GM21529 (cell line): ENCODE measurements at regions not wholly inside any gene's neighbourhood (a gene's known extent, or its start where the extent isn't known, plus 50 kb on each side); places are given as distances from the start of the nearest gene placed in this dataset.

Experiments used
- ATAC-seq: cut with Tn5 transposase; IDR thresholded peaks from one replicate; pipeline ENCODE4 v1.9.1; 2021; ENCODE audit not compliant: unreplicated experiment

GRCh38 chr6:77181749-77182148 is 281.5 kb downstream of the HTR1B start:
- no peak for ATAC-seq

DNA sequence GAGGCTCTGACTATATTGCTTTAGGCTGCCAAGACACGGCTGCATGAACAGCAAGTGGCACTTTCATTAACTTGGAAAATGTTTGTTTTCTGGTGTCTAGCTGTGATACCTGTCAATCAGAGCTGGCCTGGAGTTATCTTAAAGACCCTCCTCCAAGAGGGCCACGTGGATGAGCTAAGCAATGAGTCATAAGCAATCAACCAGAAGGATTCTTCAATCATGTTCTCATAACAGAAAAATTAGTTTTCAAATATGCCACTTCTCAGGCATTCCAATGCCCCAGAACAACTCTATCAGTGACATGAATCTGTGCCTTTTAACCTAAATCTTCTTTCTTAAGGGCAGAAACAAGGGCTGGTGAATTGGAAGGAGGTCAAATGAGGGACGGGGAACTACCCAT is 283.0 kb downstream of the HTR1B start:
- no peak for ATAC-seq

DNA sequence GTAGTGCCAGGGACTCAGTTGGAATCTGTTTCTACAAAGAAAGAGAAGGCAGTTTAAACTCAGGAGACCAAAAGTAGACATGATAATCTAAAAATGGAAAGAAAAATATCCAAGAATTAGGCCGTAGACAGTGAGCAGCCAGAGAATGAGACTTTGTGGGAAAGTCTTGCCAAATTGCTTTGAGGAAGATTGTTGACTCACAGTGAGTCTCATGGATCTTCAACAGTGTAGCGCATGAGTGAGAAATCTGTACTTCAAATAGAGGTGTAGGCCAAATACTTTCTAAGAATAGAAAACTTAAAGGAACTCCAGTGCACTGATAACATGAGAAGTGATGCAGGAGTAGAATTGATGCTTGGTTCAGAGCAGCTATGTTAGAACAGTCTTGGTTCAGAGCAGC is 284.5 kb downstream of the HTR1B start:
- ATAC-seq: no peak

- ATAC-seq: no peak
Measured at GRCh38 chr6:77177470-77177869, 285.8 kb downstream of the HTR1B start.

DNA sequence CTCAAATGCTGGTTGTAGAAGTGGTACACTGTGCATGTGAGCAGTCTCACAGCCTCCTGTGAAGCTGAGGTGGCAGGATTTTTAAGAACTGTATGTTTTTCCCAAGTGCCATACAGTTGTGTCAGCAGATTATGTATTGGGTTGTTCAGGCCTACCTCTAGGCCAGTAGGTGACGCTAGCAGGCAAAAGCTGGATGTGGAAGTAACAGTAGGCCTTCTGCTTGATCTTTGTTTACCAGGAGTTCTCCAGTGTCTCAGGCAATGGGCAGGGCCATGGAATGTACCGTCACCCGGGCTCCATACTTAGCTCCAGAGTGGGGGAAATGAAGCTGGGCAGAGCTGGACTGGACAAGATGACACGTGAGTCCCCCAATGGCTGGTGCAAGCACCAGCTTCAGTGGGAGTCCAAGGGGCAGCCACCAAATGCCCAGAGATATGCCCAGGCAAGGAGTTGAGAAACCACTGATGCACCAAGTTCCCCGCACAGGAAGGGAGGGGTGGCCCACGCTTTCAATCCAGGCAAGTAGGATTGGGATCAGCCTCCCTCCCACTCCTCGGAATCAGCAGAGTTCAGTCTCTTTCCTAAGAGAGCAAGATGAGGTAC is 289.7 kb downstream of the HTR1B start:
- ATAC-seq: no peak

DNA sequence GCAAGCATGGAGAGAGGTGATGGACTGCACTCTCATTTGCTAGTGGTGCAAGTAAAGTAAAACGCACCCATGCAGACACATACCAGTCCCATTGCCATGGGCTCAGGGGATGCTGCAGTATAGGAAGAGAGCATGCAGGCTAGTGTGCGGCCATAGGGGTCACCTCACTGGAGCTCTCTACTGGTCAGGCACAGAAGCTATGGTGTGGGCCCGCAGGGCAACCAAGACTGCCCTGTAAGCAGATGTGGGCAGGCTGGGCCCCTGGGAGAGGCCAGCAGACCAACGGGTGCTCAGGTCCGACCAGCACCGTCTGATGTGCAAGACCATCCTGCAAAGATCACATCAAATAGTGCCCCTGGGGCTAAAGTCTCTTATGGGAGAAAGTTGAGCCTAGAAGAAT is 290.7 kb downstream of the HTR1B start:
- no peak for ATAC-seq

GRCh38 chr6:77159730-77160129 is 303.6 kb downstream of the HTR1B start:
- no peak for ATAC-seq

DNA sequence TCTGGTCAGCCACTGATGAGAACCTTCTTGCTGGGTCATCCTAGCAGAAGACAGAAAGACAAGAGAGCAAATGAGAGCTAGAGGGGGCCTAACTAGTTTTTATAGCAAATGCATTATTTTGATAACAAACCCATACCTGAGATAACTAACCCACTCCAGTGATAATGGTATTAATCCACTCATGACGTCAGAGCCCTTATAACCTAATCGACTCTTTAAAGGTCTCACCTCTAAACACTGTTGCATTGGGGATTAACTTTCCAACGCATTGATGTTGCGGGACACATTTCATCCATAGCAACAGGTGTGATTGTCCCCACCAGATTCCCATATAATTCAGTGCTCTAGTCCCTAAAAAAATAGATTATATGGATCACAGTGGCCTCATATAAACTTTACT is 312.1 kb downstream of the HTR1B start:
- ATAC-seq: no peak

GRCh38 chr6:77150736-77151135 is 312.6 kb downstream of the HTR1B start:
- no peak for ATAC-seq

DNA sequence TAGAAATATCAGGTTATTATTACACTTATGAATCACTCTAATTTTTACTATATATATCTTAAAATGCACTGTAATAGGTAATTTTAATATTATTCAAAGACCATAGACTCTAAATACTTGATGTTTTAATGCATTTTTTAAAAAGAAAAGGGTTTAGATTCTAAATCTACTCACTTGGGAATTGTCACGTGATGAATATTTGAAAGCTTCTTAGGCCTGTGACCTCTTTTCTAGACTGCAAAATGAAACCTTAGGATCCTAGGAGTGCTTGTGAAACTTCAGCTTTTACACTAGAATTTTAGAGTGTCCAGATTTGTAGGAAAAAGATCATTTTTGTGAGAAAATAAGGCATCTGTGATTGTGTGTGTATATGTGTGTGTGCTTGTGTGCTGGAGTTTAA is 318.0 kb downstream of the HTR1B start:
- ATAC-seq: no peak

- no peak for ATAC-seq
Measured at GRCh38 chr6:77143659-77144447, 319.4 kb downstream of the HTR1B start.

DNA sequence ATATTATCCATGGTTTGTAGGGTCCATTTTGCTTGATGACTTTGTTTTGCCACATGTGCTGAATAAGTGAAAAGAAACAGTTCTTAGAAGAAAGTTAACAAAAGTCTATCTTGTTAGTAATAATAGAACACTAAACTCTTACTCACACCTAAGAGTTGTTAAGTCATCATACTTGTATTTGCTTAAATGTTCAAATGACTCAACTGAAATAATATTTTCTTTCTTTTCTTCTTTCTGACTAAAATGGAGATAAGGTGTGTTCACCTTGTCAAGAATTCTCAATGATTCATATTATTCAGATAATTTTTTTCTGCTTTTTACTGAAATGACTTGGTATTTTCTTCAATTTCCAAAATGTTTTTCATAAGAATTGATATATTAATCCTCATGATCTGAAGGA is 327.2 kb downstream of the HTR1B start:
- no peak for ATAC-seq

DNA sequence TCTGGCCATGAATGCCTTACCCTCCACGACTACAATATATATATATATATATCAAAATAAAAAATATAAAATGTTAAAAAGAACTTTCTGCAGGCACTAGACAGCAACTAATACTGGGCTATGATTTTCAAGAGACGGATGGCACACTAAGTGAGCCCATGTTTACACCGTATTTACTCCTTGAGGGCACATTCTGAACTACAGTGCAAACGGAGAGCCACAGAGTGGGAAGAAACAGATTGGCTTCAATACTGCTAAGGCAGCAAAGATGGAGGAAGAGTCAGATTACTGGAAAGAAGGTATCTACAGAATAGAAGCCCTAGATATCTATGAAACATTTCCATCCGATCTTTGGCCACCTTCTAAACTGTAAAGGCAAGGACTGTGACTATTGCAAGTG is 330.3 kb downstream of the HTR1B start:
- ATAC-seq: no peak

GRCh38 chr6:77131426-77131825 is 331.9 kb downstream of the HTR1B start:
- no peak for ATAC-seq

- ATAC-seq: no peak
Measured at GRCh38 chr6:77124604-77125003, 338.7 kb downstream of the HTR1B start.

DNA sequence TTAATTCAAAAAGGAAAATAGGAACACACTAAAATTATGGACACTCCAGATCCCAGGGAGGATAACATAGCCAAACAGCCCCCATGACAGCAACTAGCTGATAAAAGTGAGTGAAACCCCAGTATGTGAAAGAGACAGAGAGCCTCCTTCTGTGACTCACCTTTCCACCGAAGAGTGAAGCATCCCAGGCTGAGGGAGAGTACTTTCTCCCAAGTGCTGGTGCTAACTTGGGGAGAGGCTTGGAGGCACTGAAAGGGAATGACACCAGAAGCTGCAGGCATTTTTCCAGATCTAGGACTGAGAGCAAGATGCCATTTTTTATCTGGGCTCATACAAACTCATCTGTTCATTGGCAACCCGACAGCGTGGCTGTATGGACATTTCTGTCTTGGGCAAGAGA is 339.8 kb downstream of the HTR1B start:
- no peak for ATAC-seq

- ATAC-seq: no peak
Measured at GRCh38 chr6:77106992-77107391, 356.3 kb downstream of the HTR1B start.

DNA sequence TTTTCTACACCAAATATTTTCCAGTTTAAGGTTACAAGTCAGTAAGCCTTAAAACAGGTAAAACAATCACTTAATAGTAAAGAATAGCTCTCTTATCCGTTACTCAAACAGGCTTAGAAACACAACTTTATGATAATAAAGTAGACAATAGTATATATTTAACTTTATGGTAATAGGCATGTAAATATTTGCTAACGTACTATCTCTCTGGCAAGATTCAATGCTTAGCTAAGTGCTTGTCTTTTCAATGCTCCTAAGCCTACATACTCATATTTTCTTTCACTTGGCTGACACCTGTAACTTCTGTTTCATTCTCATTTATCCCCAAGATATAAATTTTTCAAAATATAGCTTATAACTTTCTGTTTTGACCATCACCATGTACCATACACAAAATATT is 358.2 kb downstream of the HTR1B start:
- no peak for ATAC-seq

GRCh38 chr6:77097940-77098339 is 365.4 kb downstream of the HTR1B start:
- ATAC-seq: no peak

- no peak for ATAC-seq
Measured at GRCh38 chr6:77095936-77096627, 367.2 kb downstream of the HTR1B start.

- ATAC-seq: no peak
Measured at GRCh38 chr6:77094821-77095220, 368.5 kb downstream of the HTR1B start.

DNA sequence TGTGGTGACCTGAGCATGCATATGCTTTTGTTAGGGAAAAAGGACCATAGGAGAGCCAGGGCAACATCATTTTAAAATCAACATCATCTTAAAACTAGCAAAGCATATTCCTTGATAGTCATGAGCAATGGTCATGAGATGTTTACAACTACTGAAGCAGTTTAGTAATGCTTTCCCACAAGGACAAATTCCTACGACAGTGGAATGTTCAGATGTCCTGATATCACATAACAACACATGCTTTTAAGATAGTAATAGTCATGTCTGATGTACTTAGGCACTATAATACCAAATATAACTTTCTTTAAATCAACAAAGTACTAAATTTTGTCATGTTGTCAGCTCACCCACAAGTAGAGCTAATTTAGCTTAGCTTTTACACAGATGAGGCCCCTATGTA is 370.3 kb downstream of the HTR1B start:
- no peak for ATAC-seq
